ENCODE measurements at regions not wholly inside any gene's neighbourhood (a gene's known extent, or its start where the extent isn't known, plus 50 kb on each side); places are given as distances from the start of the nearest gene placed in this dataset.

DNA sequence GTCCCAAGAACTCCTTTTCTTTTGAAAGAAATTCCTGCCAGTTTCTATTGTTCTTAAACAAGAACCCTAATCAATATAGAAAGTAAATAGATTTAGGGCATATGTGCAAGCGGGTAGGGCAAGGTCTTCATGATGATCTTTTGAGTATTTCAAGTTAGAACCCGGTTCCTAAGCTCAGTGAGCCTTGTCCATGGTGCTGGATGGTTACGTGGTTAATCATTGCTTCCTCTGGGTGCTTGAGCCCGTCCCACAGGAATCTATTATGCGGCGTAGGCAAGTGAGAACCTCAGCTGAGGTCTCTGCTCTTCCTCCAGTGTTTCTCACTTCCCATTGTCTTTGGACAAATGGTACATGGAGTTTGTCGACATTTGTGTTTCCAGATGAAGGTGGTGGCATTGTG lies 580.8 kb upstream of the EEF2KMT start:
- no peaks in the 10 kb centered on the region for H3K36me3 ChIP-seq
- H3K4me1 ChIP-seq: no peaks in the 10 kb centered on the region
- H3K4me3 ChIP-seq: no peak overlapping the region
- H3K27ac ChIP-seq: no peak overlapping the region
- intact Hi-C loops (cut with DNase I): no loop called here
- no peaks in the 10 kb centered on the region for H3K9me3 ChIP-seq
- no peak overlapping the region for H3K9ac ChIP-seq (ENCODE audit: low read depth in 2 of 2, low read length in 2 of 2)
- TF ChIP-seq, protein P1, sequence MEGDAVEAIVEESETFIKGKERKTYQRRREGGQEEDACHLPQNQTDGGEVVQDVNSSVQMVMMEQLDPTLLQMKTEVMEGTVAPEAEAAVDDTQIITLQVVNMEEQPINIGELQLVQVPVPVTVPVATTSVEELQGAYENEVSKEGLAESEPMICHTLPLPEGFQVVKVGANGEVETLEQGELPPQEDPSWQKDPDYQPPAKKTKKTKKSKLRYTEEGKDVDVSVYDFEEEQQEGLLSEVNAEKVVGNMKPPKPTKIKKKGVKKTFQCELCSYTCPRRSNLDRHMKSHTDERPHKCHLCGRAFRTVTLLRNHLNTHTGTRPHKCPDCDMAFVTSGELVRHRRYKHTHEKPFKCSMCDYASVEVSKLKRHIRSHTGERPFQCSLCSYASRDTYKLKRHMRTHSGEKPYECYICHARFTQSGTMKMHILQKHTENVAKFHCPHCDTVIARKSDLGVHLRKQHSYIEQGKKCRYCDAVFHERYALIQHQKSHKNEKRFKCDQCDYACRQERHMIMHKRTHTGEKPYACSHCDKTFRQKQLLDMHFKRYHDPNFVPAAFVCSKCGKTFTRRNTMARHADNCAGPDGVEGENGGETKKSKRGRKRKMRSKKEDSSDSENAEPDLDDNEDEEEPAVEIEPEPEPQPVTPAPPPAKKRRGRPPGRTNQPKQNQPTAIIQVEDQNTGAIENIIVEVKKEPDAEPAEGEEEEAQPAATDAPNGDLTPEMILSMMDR (IDR thresholded peaks at IDR 0.05): no peak
- no peak for DNase-seq
- H3K27me3 ChIP-seq: no peaks in the 10 kb centered on the region

DNA sequence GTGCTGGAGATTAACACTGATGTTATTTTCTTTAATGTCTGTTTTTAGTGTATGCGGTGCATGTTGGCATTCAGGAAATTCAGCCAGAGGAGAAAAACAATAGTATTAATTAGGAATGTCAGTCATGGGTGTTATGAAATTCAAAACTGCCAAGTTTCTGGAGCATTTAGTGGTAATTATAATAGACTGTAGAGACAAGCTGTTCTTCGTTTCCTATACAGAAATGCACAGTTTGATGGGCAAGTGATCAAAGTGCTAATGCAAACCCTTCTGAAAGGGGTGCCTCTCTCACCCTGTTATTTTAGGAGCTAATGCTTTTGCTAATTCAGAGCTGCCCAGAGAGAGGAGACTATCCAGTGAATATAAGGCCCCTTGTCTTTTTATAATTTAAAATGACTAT lies 573.8 kb upstream of the EEF2KMT start:
- Histone ChIP-seq H3K4me3 (no peak overlapping the region), H3K36me3 (no peaks in the 10 kb centered on the region), H3K4me1 (no peaks in the 10 kb centered on the region), H3K27ac (no peak overlapping the region), H3K9me3 (no peaks in the 10 kb centered on the region), H3K27me3 (no peaks in the 10 kb centered on the region), H3K9ac (ENCODE audit: low read depth in 2 of 2, low read length in 2 of 2) (no peak overlapping the region)
- intact Hi-C loops (cut with DNase I): no loop called here
- DNase-seq: no peak
- TF ChIP-seq, protein P1 (IDR thresholded peaks at IDR 0.05): no peak

- TF ChIP-seq, protein P1 (IDR thresholded peaks at IDR 0.05): no peak
- no peaks in the 10 kb centered on the region for H3K36me3 ChIP-seq
- intact Hi-C loops (cut with DNase I): no loop called here
Observed at GRCh38 chr16:5670198-5670597, 572.6 kb upstream of the EEF2KMT start.

GRCh38 chr16:5668553-5668952 lies 571.0 kb upstream of the EEF2KMT start:
- no peak for DNase-seq
- no peaks in the 10 kb centered on the region for H3K36me3 ChIP-seq
- H3K9ac ChIP-seq (ENCODE audit: low read depth in 2 of 2, low read length in 2 of 2): no peak overlapping the region
- no peaks in the 10 kb centered on the region for H3K27me3 ChIP-seq
- H3K9me3 ChIP-seq: no peaks in the 10 kb centered on the region
- no peak overlapping the region for H3K27ac ChIP-seq
- TF ChIP-seq, protein P1 (IDR thresholded peaks at IDR 0.05): no peak
- no peak overlapping the region for H3K4me3 ChIP-seq
- no peaks in the 10 kb centered on the region for H3K4me1 ChIP-seq
- intact Hi-C loops (cut with DNase I): no loop called here

More at GRCh38 chr16:5670198-5670597, 572.6 kb upstream of the EEF2KMT start:
- no peak overlapping the region for H3K4me3 ChIP-seq
- H3K4me1 ChIP-seq: no peaks in the 10 kb centered on the region
- H3K27ac ChIP-seq: no peak overlapping the region
- H3K27me3 ChIP-seq: no peaks in the 10 kb centered on the region
- H3K9ac ChIP-seq (ENCODE audit: low read depth in 2 of 2, low read length in 2 of 2): no peak overlapping the region
- DNase-seq: no peak
- no peaks in the 10 kb centered on the region for H3K9me3 ChIP-seq

DNA sequence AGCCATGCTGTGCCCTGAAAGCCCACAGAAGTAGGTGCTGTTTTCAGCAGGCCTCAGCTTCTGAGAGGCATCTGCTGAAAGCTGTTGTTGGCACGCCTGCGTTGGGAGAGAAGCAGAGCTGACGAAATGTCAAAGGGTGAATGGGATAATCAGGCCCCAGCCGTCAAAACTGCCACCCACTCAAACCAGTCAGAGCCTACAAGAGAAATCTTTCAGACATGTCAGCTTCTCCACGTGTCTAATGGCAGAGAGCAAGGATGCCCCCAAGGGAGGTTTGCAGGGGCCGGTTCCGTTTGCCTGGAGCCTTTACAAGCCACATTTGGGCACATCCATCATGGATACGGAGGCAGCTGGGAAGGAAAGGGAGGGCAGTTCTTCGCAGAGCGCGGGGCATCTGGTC lies 568.2 kb upstream of the EEF2KMT start:
- no peaks in the 10 kb centered on the region for H3K27me3 ChIP-seq
- no peaks in the 10 kb centered on the region for H3K9me3 ChIP-seq
- H3K4me3 ChIP-seq: no peak overlapping the region
- no peaks in the 10 kb centered on the region for H3K36me3 ChIP-seq
- intact Hi-C loops (cut with DNase I): no loop called here
- DNase-seq: no peak
- TF ChIP-seq, protein P1 (IDR thresholded peaks at IDR 0.05): no peak
- no peaks in the 10 kb centered on the region for H3K4me1 ChIP-seq
- no peak overlapping the region for H3K27ac ChIP-seq
- no peak overlapping the region for H3K9ac ChIP-seq (ENCODE audit: low read depth in 2 of 2, low read length in 2 of 2)

GRCh38 chr16:5653789-5654188 lies 556.2 kb upstream of the EEF2KMT start:
- intact Hi-C loops (cut with DNase I): no loop called here
- Histone ChIP-seq H3K4me3 (no peak overlapping the region), H3K4me1 (no peaks in the 10 kb centered on the region), H3K27ac (no peak overlapping the region), H3K9ac (ENCODE audit: low read depth in 2 of 2, low read length in 2 of 2) (no peak overlapping the region), H3K9me3 (no peaks in the 10 kb centered on the region), H3K36me3 (no peaks in the 10 kb centered on the region), H3K27me3 (no peaks in the 10 kb centered on the region)
- no peak for DNase-seq
- TF ChIP-seq, protein P1 (IDR thresholded peaks at IDR 0.05): no peak

All from colonic mucosa (tissue), 4 donors.